H9 (cell line): ENCODE measurements at regions not wholly inside any gene's neighbourhood (a gene's known extent, or its start where the extent isn't known, plus 50 kb on each side); places are given as distances from the start of the nearest gene placed in this dataset.

ENCODE experiments used
- DNase-seq: peaks from one replicate; pipeline ENCODE4 v3.0.0-alpha.2; 2017
- H2AFZ ChIP-seq: one replicate; pipeline ENCODE4 v1.6.1; 2013; ENCODE audit warnings: mild to moderate bottlenecking, low read length, control low read depth, moderate library complexity
- H2AK5ac ChIP-seq: 2 replicates; pipeline ENCODE4 v1.6.1; 2013; ENCODE audit warnings: low read length, control low read depth, mixed read lengths; ENCODE audit not compliant: insufficient read length
- H2BK120ac ChIP-seq: one replicate; pipeline ENCODE4 v1.6.1; 2013; ENCODE audit warnings: low read depth, mild to moderate bottlenecking, low read length, control low read depth, inconsistent platforms; ENCODE audit not compliant: poor library complexity, severe bottlenecking
- H2BK12ac ChIP-seq: 2 replicates; pipeline ENCODE4 v1.6.1; 2013; ENCODE audit warnings: low read length, control low read depth, mixed read lengths, low read depth; ENCODE audit not compliant: insufficient read length
- H2BK15ac ChIP-seq: 2 replicates; pipeline ENCODE4 v1.6.1; 2013; ENCODE audit warnings: low read depth, low read length, control low read depth
- H2BK20ac ChIP-seq: one replicate; pipeline ENCODE4 v1.6.1; 2013; ENCODE audit warnings: low read depth, mild to moderate bottlenecking, low read length, control low read depth, inconsistent platforms; ENCODE audit not compliant: poor library complexity, severe bottlenecking
- H2BK5ac ChIP-seq: 2 replicates; pipeline ENCODE4 v1.6.1; 2013; ENCODE audit warnings: low read length, control low read depth, mixed read lengths; ENCODE audit not compliant: insufficient read length
- H3K14ac ChIP-seq: 2 replicates; pipeline ENCODE4 v1.6.1; 2013; ENCODE audit warnings: low read length, control low read depth; ENCODE audit not compliant: insufficient read depth
- H3K18ac ChIP-seq: 2 replicates; pipeline ENCODE4 v1.6.1; 2013; ENCODE audit warnings: low read depth, mild to moderate bottlenecking, mixed read lengths, low read length, control low read depth; ENCODE audit not compliant: insufficient read length
- H3K23ac ChIP-seq: 2 replicates; pipeline ENCODE4 v1.6.1; 2013; ENCODE audit warnings: low read length, control low read depth, mixed read lengths, low read depth; ENCODE audit not compliant: insufficient read length
- H3K23me2 ChIP-seq: 2 replicates; pipeline ENCODE4 v1.6.1; 2013; ENCODE audit warnings: low read depth, mild to moderate bottlenecking, mixed read lengths, low read length, control low read depth; ENCODE audit not compliant: insufficient read length, poor library complexity, severe bottlenecking
- H3K27ac ChIP-seq: 2 replicates; pipeline ENCODE4 v1.5.1; 2013; ENCODE audit warnings: low read length, control low read depth, mixed read lengths, low read depth; ENCODE audit not compliant: insufficient read length
- H3K27me3 ChIP-seq: 2 replicates; pipeline ENCODE4 v1.6.1; 2013; ENCODE audit warnings: low read length, control low read depth, inconsistent platforms; ENCODE audit not compliant: insufficient read depth
- H3K4ac ChIP-seq: 2 replicates; pipeline ENCODE4 v1.6.1; 2013; ENCODE audit warnings: low read depth, mild to moderate bottlenecking, control low read depth, inconsistent platforms, low read length, moderate library complexity
- H3K4me1 ChIP-seq: 2 replicates; pipeline ENCODE4 v1.6.1; 2013; ENCODE audit warnings: low read length, control low read depth, inconsistent platforms; ENCODE audit not compliant: insufficient read depth
- H3K4me2 ChIP-seq: 2 replicates; pipeline ENCODE4 v1.6.1; 2013; ENCODE audit warnings: low read length, control low read depth, mixed read lengths; ENCODE audit not compliant: insufficient read length, insufficient read depth
- H3K56ac ChIP-seq: 2 replicates; pipeline ENCODE4 v1.6.1; 2013; ENCODE audit warnings: low read depth, mild to moderate bottlenecking, mixed read lengths, low read length, control low read depth; ENCODE audit not compliant: insufficient read length
- H3K79me1 ChIP-seq: 2 replicates; pipeline ENCODE4 v1.6.1; 2013; ENCODE audit warnings: low read depth, mild to moderate bottlenecking, moderate library complexity, low read length, control low read depth, inconsistent platforms; ENCODE audit not compliant: insufficient read depth, poor library complexity, severe bottlenecking
- H3K79me2 ChIP-seq: 2 replicates; pipeline ENCODE4 v1.6.1; 2013; ENCODE audit warnings: low read length, control low read depth, inconsistent platforms; ENCODE audit not compliant: insufficient read depth
- H3K9ac ChIP-seq: 2 replicates; pipeline ENCODE4 v1.6.1; 2013; ENCODE audit warnings: low read length, control low read depth, mixed read lengths; ENCODE audit not compliant: insufficient read length; ENCODE audit errors: extremely low read depth
- H3K9me3 ChIP-seq: one replicate; pipeline ENCODE4 v1.6.1; 2013; ENCODE audit warnings: low read depth, low read length, inconsistent platforms; ENCODE audit not compliant: control insufficient read depth
- H3T11ph ChIP-seq: one replicate; pipeline ENCODE4 v1.6.1; 2013; ENCODE audit warnings: mild to moderate bottlenecking, low read length, control low read depth, inconsistent platforms
- H4K20me1 ChIP-seq: one replicate; pipeline ENCODE4 v1.6.1; 2013; ENCODE audit not compliant: control insufficient read depth, insufficient read length, insufficient read depth
- H4K5ac ChIP-seq: 2 replicates; pipeline ENCODE4 v1.6.1; 2013; ENCODE audit warnings: low read depth, mild to moderate bottlenecking, mixed read lengths, low read length, control low read depth; ENCODE audit not compliant: insufficient read length
- H4K8ac ChIP-seq: replicated peaks from 2 replicates; pipeline ENCODE4 v1.6.1; 2013; ENCODE audit warnings: low read length, control low read depth, mixed read lengths, low read depth; ENCODE audit not compliant: insufficient read length
- H4K91ac ChIP-seq: 2 replicates; pipeline ENCODE4 v1.6.1; 2013; ENCODE audit warnings: low read depth, mild to moderate bottlenecking, moderate library complexity, mixed read lengths, low read length, control low read depth; ENCODE audit not compliant: insufficient read length
- H3K27ac Mint-ChIP-seq, 3 experiments: 2 replicates in 2 of 3; 3 replicates in 1 of 3; pipeline ENCODE4 v1.8.0; 2020 to 2021; ENCODE audit warnings: mixed read lengths in 3 of 3, mild to moderate bottlenecking in 1 of 3, moderate library complexity in 1 of 3
- H3K27me3 Mint-ChIP-seq: 2 replicates; pipeline ENCODE4 v1.8.0; 2021; ENCODE audit warnings: low read depth, mild to moderate bottlenecking, moderate library complexity, mixed read lengths
- H3K36me3 Mint-ChIP-seq, 3 experiments: 2 replicates in 2 of 3; 3 replicates in 1 of 3; pipeline ENCODE4 v1.8.0; 2020 to 2021; ENCODE audit warnings: low read depth in 3 of 3, mixed read lengths in 3 of 3; ENCODE audit not compliant: insufficient read depth in 1 of 3
- H3K4me1 Mint-ChIP-seq, 2 experiments: 2 replicates each; pipeline ENCODE4 v1.8.0; 2020; ENCODE audit warnings: mixed read lengths in 2 of 2
- H3K4me3 Mint-ChIP-seq, 2 experiments: 2 replicates in 1 of 2; 3 replicates in 1 of 2; pipeline ENCODE4 v1.8.0; 2020 to 2021; ENCODE audit warnings: mild to moderate bottlenecking in 2 of 2, mixed read lengths in 2 of 2, moderate library complexity in 1 of 2
- H3K9me3 Mint-ChIP-seq, 2 experiments: 2 replicates in 1 of 2; 3 replicates in 1 of 2; pipeline ENCODE4 v1.8.0; 2020; ENCODE audit warnings: mild to moderate bottlenecking in 2 of 2, mixed read lengths in 2 of 2, moderate library complexity in 1 of 2
- CTCF ChIP-seq: fragments of 200-600 bp; sonication (generic); conservative IDR thresholded peaks from 3 replicates; pipeline ENCODE4 v1.8.0; 2021; ENCODE audit warnings: antibody characterized with exemption, mild to moderate bottlenecking
- WGBS: extraction: QIAGEN DNeasy Blood & Tissue Kit; methylation state at CpG from one replicate; pipeline ENCODE4 v1.1.7; 2013; ENCODE audit warnings: missing lambda C conversion rate, low lambda C conversion rate, mixed read lengths; ENCODE audit not compliant: insufficient read length; ENCODE audit errors: extremely low coverage; 5-methylcytosine and 5-hydroxymethylcytosine counted together

- Mint-ChIP-seq H3K4me1 (peaks cover 24 to 38% of the 10 kb centered on the region in 2 experiments), H3K36me3 (no peaks in the 10 kb centered on the region; a peak in 2 of 7 replicates), H3K27me3 (peaks cover 2% of the 10 kb centered on the region), H3K27ac (no peak overlapping the region), H3K9me3 (no peaks in the 10 kb centered on the region), H3K4me3 (no peak overlapping the region)
- Histone ChIP-seq H3K9me3 (no peaks in the 10 kb centered on the region), H2AK5ac (no peak overlapping the region), H3K27me3 (no peaks in the 10 kb centered on the region), H2BK12ac (no peak overlapping the region), H3K18ac (no peak overlapping the region), H3K79me1 (no peaks in the 10 kb centered on the region), H3K4me1 (peaks cover 4% of the 10 kb centered on the region; the same call in 1 of the 2 replicates), H2BK20ac (no peak overlapping the region), H3K27ac (no peak overlapping the region), H4K5ac (no peak overlapping the region), H3K14ac (no peak overlapping the region), H2BK120ac (no peak overlapping the region), H3K23me2 (no peaks in the 10 kb centered on the region), H2AFZ (no peak overlapping the region), H3K4me2 (no peak overlapping the region), H3K4ac (no peak overlapping the region), H3K23ac (no peak overlapping the region), H4K91ac (no peak overlapping the region), H2BK15ac (no peak overlapping the region), H3K9ac (no peak overlapping the region), H3T11ph (no peak overlapping the region), H3K56ac (no peak overlapping the region), H3K79me2 (no peaks in the 10 kb centered on the region), H4K8ac (no peak overlapping the region), H2BK5ac (no peak overlapping the region), H4K20me1 (no peaks in the 10 kb centered on the region)
- TF ChIP-seq CTCF = no peak
- DNase-seq = no peak
- WGBS = 100% methylated on average over 1 of the region's 13 CpGs
Measured at GRCh38 chr1:43065616-43066399, 106.3 kb downstream of the EBNA1BP2 start.
